ENCODE measurements at regions not wholly inside any gene's neighbourhood (a gene's known extent, or its start where the extent isn't known, plus 50 kb on each side); places are given as distances from the start of the nearest gene placed in this dataset.

DNA sequence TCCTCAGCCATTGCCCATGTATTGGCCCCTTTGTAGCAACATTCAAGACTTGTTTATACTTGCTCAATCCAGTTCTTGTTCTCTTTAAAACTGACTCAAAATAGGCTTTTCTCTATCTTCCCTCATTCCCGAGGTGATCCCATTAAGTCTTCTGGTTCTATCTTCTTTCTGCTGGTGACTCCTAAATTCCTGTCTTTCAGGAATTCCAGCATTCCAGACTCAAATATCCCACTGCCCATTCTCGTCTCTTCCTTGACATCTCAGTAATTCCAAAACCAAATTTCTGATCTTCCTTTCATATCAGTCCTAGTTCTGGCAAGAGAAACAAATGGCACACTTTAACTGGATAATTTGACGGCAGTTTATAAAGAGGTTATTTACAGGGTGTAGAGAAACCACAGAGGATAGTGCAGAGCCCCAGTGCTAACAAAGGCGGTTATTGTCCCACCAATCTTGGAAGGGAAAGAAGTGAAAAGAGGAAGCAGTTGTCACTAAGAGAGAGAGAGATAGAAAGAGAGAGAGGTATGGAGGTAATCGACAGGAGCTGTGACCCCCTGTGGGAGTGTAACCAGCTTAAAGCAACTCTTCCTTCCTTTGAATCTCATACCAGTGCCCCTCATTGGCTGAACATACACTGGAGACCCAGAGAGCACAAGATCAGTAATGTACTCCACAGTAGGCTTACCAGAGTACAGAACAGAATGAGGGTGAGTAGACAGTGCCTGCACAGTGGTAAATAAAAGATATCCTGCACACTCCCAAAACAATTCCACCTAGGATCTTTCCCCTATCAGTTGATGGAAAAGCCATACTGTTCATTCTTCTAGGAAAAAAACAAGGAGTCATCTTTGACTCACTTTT, 177.6 kb upstream of the LMNTD1 start:
- Histone ChIP-seq H3K4me3 (no peak overlapping the region), H3K27ac (no peak overlapping the region), H3K27me3 (no peaks in the 10 kb centered on the region), H3K36me3 (no peaks in the 10 kb centered on the region), H3K4me1 (no peaks in the 10 kb centered on the region), H3K9me3 (no peaks in the 10 kb centered on the region)
- ATAC-seq: peak in 1 of 4 donors; percentile 19
- intact Hi-C loops (cut with DNase I): no loop called here
- TF ChIP-seq, protein P1, sequence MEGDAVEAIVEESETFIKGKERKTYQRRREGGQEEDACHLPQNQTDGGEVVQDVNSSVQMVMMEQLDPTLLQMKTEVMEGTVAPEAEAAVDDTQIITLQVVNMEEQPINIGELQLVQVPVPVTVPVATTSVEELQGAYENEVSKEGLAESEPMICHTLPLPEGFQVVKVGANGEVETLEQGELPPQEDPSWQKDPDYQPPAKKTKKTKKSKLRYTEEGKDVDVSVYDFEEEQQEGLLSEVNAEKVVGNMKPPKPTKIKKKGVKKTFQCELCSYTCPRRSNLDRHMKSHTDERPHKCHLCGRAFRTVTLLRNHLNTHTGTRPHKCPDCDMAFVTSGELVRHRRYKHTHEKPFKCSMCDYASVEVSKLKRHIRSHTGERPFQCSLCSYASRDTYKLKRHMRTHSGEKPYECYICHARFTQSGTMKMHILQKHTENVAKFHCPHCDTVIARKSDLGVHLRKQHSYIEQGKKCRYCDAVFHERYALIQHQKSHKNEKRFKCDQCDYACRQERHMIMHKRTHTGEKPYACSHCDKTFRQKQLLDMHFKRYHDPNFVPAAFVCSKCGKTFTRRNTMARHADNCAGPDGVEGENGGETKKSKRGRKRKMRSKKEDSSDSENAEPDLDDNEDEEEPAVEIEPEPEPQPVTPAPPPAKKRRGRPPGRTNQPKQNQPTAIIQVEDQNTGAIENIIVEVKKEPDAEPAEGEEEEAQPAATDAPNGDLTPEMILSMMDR (IDR thresholded peaks at IDR 0.05): no peak
- no peak for TF ChIP-seq POLR2A (IDR thresholded peaks at IDR 0.05)
- DNase-seq: no peak
- 35% methylated on average over 5 of the region's 5 CpGs for WGBS (ENCODE audit: insufficient coverage, low coverage, low lambda C conversion rate, missing lambda C conversion rate)

DNA sequence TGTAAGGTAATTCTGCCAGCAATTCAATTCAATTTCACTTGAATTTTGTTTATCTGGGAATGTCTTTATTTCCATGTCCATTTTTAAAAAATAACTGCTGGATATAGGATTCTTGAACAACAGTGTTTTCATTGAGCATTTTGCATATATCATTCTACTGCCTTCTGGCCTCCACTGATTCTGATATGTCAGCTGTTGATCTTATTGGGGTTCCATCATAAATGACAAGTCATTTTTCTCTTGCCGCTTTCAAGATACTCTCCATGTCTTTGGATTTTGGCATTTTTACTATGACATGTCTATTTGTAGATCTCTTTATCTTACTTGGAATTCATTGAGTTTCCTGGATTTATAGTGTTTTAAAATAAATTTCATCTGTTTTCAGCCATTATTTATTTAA, 180.5 kb upstream of the LMNTD1 start:
- no peak for DNase-seq
- intact Hi-C loops (cut with DNase I): no loop called here
- H3K9me3 ChIP-seq: no peaks in the 10 kb centered on the region
- no peak for TF ChIP-seq POLR2A (IDR thresholded peaks at IDR 0.05)
- no peak for ATAC-seq
- 100% methylated on average over 1 of the region's 1 CpG for WGBS (ENCODE audit: insufficient coverage, low coverage, low lambda C conversion rate, missing lambda C conversion rate)
- no peak overlapping the region for H3K27ac ChIP-seq
- H3K27me3 ChIP-seq: no peaks in the 10 kb centered on the region
- no peaks in the 10 kb centered on the region for H3K4me1 ChIP-seq
- H3K4me3 ChIP-seq: no peak overlapping the region
- no peaks in the 10 kb centered on the region for H3K36me3 ChIP-seq

DNA sequence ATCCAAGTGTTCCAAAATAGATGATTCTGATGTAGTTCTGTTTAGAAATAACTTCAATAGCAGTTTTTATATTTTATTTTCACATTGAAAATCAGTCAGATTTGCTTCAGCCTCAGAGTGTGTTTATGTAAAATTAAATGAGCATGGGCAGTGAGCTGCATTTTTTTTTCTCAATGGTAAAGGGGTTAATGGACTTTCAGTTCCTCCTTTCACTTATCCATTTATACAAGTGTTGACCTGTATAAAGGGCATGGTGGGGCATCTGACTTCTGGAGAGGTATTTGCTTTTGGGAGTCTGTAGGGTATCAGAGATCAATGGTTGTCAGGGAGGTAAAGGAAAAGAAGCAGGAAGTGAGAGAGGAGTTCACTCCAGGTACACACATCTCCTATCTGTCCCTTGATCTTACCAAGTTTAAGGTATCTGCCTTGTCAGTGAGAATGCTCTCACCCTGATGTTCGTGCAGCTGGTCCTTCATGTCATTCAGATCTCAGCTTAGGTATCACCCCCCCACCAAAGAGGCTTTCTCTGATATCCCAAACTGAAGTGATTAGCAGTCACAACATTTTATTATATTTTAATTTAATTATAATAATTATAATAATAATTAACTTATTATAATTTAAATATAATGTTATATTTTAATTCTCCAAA, 181.6 kb upstream of the LMNTD1 start:
- 38% methylated on average over 1 of the region's 1 CpG for WGBS (ENCODE audit: insufficient coverage, low coverage, low lambda C conversion rate, missing lambda C conversion rate)
- ATAC-seq: no peak
- intact Hi-C loops (cut with DNase I): no loop called here

DNA sequence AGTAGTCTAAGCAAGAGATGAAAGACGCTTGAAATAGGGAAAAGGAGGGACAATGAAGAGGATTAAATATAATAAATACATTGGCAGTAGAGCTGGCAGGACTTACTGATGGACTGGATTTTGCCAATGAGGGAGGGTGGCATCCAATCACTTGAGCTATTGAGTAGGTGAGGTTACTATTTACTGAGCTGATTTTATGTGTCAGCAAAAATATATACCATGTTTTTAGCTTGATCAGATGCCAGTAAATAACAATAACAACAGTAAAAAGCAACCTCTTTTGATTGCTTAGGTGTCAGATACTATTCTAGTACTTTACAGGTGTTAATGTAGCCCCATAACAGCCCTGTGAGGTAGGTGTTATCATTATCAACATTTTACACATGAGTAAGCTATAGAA, 187.5 kb upstream of the LMNTD1 start:
- ATAC-seq: no peak
- 69% methylated on average over 1 of the region's 1 CpG for WGBS (ENCODE audit: insufficient coverage, low coverage, low lambda C conversion rate, missing lambda C conversion rate)

More for the DNA sequence above, 181.6 kb upstream of the LMNTD1 start:
- Histone ChIP-seq H3K27ac (no peak overlapping the region), H3K9me3 (no peaks in the 10 kb centered on the region), H3K36me3 (no peaks in the 10 kb centered on the region), H3K4me1 (no peaks in the 10 kb centered on the region), H3K4me3 (no peak overlapping the region), H3K27me3 (no peaks in the 10 kb centered on the region)
- DNase-seq: no peak
- no peak for TF ChIP-seq POLR2A (IDR thresholded peaks at IDR 0.05)
- TF ChIP-seq, protein P1 (IDR thresholded peaks at IDR 0.05): no peak

More for the DNA sequence above, 187.5 kb upstream of the LMNTD1 start:
- no peaks in the 10 kb centered on the region for H3K36me3 ChIP-seq
- H3K27me3 ChIP-seq: no peaks in the 10 kb centered on the region
- TF ChIP-seq, protein P1 (IDR thresholded peaks at IDR 0.05): no peak
- no peak for TF ChIP-seq POLR2A (IDR thresholded peaks at IDR 0.05)
- H3K4me1 ChIP-seq: no peaks in the 10 kb centered on the region
- intact Hi-C loops (cut with DNase I): no loop called here
- DNase-seq: no peak
- no peak overlapping the region for H3K27ac ChIP-seq
- H3K4me3 ChIP-seq: no peak overlapping the region
- H3K9me3 ChIP-seq: no peaks in the 10 kb centered on the region
